Suprapubic skin (tissue), 3 donors: ENCODE measurements at regions not wholly inside any gene's neighbourhood (a gene's known extent, or its start where the extent isn't known, plus 50 kb on each side); places are given as distances from the start of the nearest gene placed in this dataset.

Source experiments
- CTCF ChIP-seq, 2 donors: fragments of 200-600 bp in 1 of 2; fragments of 450-650 bp in 1 of 2; sonication (generic) in 1 of 2; IDR thresholded peaks; one replicate each; pipeline ENCODE4 v1.5.1; 2016 to 2019; ENCODE audit warnings: antibody characterized with exemption in 2 of 2, mild to moderate bottlenecking in 1 of 2, moderate library complexity in 1 of 2
- POLR2A ChIP-seq, 2 donors: fragments of 450-650 bp; IDR thresholded peaks; one replicate each; pipeline ENCODE4 v1.6.1; 2017; ENCODE audit warnings: antibody characterized with exemption in 2 of 2, mild to moderate bottlenecking in 2 of 2, moderate library complexity in 2 of 2

- TF ChIP-seq CTCF (IDR thresholded peaks at IDR 0.05), result no peak
- TF ChIP-seq POLR2A (IDR thresholded peaks at IDR 0.05), result no peak
Measured at GRCh38 chr6:119653329-119653728, 303.8 kb upstream of the MAN1A1 start.
